ENCODE measurements at regions not wholly inside any gene's neighbourhood (a gene's known extent, or its start where the extent isn't known, plus 50 kb on each side); places are given as distances from the start of the nearest gene placed in this dataset.

DNA sequence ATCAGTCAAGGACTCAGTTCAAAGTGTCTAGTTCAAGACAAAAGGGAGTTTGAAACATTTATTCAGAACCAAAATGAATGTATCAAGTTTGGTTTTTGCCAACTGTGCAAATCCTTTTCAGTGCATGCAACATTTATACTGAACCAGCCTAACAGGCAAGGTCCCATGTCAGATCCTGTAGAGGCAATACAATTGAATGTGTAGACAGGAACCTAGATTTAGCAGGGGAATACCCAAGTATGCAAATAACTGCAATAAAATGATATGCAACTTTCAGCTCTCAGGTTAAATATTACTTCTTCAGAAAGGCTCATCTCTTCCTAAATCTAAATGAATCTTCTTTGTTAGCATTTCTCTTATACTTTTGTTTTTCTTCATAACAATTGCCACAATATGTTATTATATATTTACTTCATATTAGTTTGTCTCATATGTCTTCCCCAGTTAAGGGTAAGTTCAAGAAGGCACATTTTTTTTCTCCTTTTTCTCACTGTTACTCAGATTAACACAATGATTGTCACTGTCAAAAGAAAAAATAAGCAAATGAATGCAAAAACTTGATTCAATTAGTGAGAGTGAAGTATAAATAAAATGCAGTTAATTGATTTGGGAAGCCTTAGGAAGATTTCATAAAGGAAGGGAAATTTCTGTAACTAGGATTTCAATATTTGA lies 163.9 kb upstream of the RASA1 start:
- no peaks in the 10 kb centered on the region for H4K20me1 ChIP-seq
- H3K9me3 ChIP-seq (replicated peaks in 1 of 11): peaks cover 0 to 5% (median 0%) of the 10 kb centered on the region in 11 experiments; a peak in 1 of 22 replicates
- TF ChIP-seq Cebpa-rat (IDR thresholded peaks at IDR 0.05): no peak
- no peaks in the 10 kb centered on the region for H3K27me3 ChIP-seq
- peak overlapping the region in 2 of 11 experiments; percentile 62; a peak in 3 of 22 replicates for H3K4me2 ChIP-seq
- H3K4me1 ChIP-seq: peaks cover 0 to 28% (median 0%) of the 10 kb centered on the region in 10 experiments; a peak in 5 of 20 replicates
- no peaks in the 10 kb centered on the region for H3K36me3 ChIP-seq
- no peak overlapping the region for H3K27ac ChIP-seq
- H3K4me3 ChIP-seq: no peak overlapping the region
- no peak overlapping the region for H3K9ac ChIP-seq

DNA sequence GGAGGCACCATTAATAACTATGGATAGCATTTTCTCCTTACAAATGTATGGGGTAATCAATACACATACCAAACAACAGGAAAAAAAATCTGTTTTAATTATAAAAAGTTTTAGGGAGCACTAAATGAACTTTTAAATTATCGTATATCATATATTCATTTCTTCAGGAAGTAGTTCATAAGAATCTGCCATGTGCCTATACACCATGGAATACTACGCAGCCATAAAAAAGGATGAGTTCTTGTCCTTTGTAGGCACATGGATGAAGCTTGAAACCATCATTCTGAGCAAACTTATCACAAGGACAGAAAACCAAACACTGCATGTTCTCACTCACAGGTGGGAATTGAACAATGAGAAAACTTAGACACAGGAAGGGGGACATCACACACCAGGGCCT lies 162.1 kb upstream of the RASA1 start:
- Histone ChIP-seq H3K36me3 (no peaks in the 10 kb centered on the region), H3K9ac (no peak overlapping the region), H3K4me3 (no peak overlapping the region), H3K27ac (no peak overlapping the region), H3K4me2 (no peak overlapping the region), H4K20me1 (no peaks in the 10 kb centered on the region), H3K4me1 (peaks cover 0 to 42% (median 0%) of the 10 kb centered on the region in 10 experiments; a peak in 5 of 20 replicates), H3K27me3 (no peaks in the 10 kb centered on the region), H3K9me3 (replicated peaks in 1 of 11) (peaks cover 0 to 5% (median 0%) of the 10 kb centered on the region in 11 experiments; a peak in 1 of 22 replicates)
- no peak for TF ChIP-seq Cebpa-rat (IDR thresholded peaks at IDR 0.05)

DNA sequence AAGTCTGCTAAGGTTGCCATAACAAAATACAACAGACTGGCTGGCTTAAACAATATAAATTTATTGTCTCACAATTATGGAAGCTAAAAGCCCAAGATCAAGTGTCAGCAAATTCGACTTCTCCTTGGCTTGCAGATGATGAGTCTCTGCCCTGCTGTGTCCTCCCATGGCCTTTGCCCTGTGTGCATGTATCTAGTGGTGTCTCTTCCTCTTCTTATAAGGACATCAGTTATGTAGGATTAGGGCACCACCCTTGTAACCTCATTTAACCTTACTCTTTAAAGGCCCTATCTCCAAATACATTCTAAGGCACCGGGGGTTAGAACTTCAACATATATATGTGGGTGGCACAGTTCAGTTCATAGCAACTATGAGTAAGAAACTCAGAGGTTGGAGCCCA lies 157.9 kb upstream of the RASA1 start:
- Histone ChIP-seq H3K4me2 (peak overlapping the region in 2 of 11 experiments; percentile 27 to 43; a peak in 4 of 22 replicates), H3K27me3 (no peaks in the 10 kb centered on the region), H3K36me3 (no peaks in the 10 kb centered on the region), H3K4me1 (peaks cover 11 to 26% (median 23%) of the 10 kb centered on the region in 10 experiments), H3K9me3 (replicated peaks in 1 of 11) (peaks cover 0 to 5% (median 0%) of the 10 kb centered on the region in 11 experiments; a peak in 1 of 22 replicates), H3K27ac (no peak overlapping the region), H3K4me3 (no peak overlapping the region), H3K9ac (no peak overlapping the region), H4K20me1 (no peaks in the 10 kb centered on the region)
- no peak for TF ChIP-seq Cebpa-rat (IDR thresholded peaks at IDR 0.05)

DNA sequence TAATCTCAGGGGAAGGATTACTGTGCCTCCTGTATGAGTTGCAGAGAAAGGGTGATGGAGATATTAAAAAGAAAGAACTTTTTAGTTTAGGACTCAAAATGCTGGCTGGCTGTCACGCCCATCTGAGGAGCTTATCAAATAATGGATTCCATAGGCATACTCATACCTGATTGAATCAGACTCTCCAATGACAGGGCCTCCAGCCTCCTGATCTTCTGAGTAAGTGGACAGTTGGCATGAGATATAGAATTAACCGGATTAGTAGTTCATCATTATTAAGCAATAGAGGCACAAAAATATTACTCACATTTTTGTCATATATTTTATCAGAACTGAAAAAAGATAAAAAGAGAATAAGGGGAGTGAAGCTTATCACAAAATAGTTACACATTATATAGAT lies 157.0 kb upstream of the RASA1 start:
- Histone ChIP-seq H3K4me1 (peaks cover 11 to 34% (median 23%) of the 10 kb centered on the region in 10 experiments), H3K27me3 (no peaks in the 10 kb centered on the region), H3K36me3 (no peaks in the 10 kb centered on the region), H3K4me2 (no peak overlapping the region), H3K9me3 (replicated peaks in 1 of 11) (peaks cover 0 to 5% (median 0%) of the 10 kb centered on the region in 11 experiments; a peak in 1 of 22 replicates), H3K9ac (no peak overlapping the region), H3K27ac (no peak overlapping the region), H3K4me3 (no peak overlapping the region), H4K20me1 (no peaks in the 10 kb centered on the region)
- no peak for TF ChIP-seq Cebpa-rat (IDR thresholded peaks at IDR 0.05)

DNA sequence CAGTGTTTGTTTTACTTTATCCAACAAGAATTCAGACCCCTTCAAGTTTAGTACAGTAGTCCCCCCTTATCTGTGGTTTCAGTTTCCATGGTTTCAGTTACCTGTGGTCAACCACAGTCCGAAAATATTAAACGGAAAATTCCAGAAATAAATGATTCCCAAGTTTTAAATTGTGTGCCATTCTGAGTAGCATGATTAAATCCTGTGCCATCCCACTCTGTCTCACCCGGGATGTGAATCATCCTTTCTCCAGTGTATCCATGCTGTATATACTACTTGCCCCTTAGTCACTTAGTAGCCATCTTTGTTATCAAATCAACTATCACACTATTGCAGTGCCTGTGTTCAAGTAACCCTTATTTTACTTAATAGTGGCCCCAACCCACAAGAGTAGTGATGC lies 153.8 kb upstream of the RASA1 start:
- Histone ChIP-seq H3K36me3 (no peaks in the 10 kb centered on the region), H3K9ac (no peak overlapping the region), H3K4me3 (peak overlapping the region in 3 of 10 experiments; percentile 3 to 35 (median 20); a peak in 3 of 20 replicates), H3K27ac (0 out of 22 replicates have a peak overlapping the region, but pooled peaks of 1 of the 11 experiments have one; percentile 2), H3K4me2 (peak overlapping the region in 10 of 11 experiments; percentile 30 to 96 (median 72); a peak in 21 of 22 replicates), H4K20me1 (no peaks in the 10 kb centered on the region), H3K27me3 (no peaks in the 10 kb centered on the region), H3K9me3 (replicated peaks in 1 of 11) (peaks cover 0 to 14% (median 7%) of the 10 kb centered on the region in 11 experiments; a peak in 7 of 22 replicates), H3K4me1 (peaks cover 15 to 34% (median 26%) of the 10 kb centered on the region in 10 experiments)
- no peak for TF ChIP-seq Cebpa-rat (IDR thresholded peaks at IDR 0.05)

DNA sequence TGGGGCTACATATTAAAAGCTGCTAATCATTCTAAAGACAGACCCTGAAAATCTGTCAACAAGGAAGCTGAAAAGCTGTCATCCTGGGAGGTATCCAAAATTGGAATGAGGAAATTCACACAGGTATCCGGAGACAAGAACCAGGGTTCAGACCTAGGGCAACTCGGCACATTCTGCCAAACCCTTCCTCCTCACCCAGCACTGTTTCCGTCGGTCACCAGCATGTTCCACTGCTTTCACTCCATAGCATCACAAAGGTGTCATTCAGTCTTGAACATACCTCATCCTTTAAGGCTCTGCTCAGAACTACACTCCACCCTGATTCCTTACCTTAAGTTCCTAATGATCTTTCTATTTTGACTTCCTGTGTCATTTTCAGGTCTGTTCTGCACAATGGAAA lies 153.1 kb upstream of the RASA1 start:
- Histone ChIP-seq H3K27ac (no peak overlapping the region), H3K9ac (no peak overlapping the region), H3K4me2 (peak overlapping the region in 10 of 11 experiments; percentile 30 to 96 (median 72); a peak in 18 of 22 replicates), H3K27me3 (no peaks in the 10 kb centered on the region), H3K4me1 (peaks cover 22 to 42% (median 27%) of the 10 kb centered on the region in 10 experiments), H3K36me3 (no peaks in the 10 kb centered on the region), H3K9me3 (replicated peaks in 1 of 11) (peaks cover 0 to 21% (median 8%) of the 10 kb centered on the region in 11 experiments; a peak in 8 of 22 replicates), H3K4me3 (no peak overlapping the region), H4K20me1 (no peaks in the 10 kb centered on the region)
- TF ChIP-seq Cebpa-rat (IDR thresholded peaks at IDR 0.05): no peak

DNA sequence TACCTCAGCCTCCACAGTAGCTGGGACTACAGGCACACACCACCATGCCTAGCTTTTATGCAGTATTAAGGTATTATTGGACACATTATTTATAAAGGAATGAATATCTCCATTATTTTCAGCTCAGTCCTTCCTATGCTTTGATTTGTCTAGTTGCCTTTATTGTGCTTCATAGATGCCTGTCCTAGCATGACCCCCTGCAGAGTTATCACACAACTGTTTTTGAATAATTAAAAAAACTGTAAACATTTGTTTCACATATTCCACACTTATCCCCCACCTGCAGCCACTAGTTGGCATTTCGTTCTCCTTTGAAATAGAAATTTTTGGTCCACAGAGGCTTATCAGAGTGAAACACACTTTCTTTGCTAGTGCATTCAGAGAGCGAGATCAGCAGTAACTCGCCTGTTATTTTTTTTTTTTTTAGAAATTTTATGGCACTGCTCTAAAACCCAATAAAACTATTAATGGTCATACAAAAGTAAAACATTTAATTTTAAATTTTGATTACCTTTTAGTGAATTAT lies 151.8 kb upstream of the RASA1 start:
- peaks cover 32 to 55% (median 37%) of the 10 kb centered on the region in 10 experiments for H3K4me1 ChIP-seq
- no peak overlapping the region for H3K4me3 ChIP-seq
- no peak for TF ChIP-seq Cebpa-rat (IDR thresholded peaks at IDR 0.05)
- no peaks in the 10 kb centered on the region for H3K36me3 ChIP-seq
- no peak overlapping the region for H3K27ac ChIP-seq
- H3K27me3 ChIP-seq: no peaks in the 10 kb centered on the region
- H3K9me3 ChIP-seq (replicated peaks in 1 of 11): peaks cover 0 to 26% (median 8%) of the 10 kb centered on the region in 11 experiments; a peak in 7 of 22 replicates
- H3K4me2 ChIP-seq: no peak overlapping the region
- H4K20me1 ChIP-seq: no peaks in the 10 kb centered on the region
- no peak overlapping the region for H3K9ac ChIP-seq

DNA sequence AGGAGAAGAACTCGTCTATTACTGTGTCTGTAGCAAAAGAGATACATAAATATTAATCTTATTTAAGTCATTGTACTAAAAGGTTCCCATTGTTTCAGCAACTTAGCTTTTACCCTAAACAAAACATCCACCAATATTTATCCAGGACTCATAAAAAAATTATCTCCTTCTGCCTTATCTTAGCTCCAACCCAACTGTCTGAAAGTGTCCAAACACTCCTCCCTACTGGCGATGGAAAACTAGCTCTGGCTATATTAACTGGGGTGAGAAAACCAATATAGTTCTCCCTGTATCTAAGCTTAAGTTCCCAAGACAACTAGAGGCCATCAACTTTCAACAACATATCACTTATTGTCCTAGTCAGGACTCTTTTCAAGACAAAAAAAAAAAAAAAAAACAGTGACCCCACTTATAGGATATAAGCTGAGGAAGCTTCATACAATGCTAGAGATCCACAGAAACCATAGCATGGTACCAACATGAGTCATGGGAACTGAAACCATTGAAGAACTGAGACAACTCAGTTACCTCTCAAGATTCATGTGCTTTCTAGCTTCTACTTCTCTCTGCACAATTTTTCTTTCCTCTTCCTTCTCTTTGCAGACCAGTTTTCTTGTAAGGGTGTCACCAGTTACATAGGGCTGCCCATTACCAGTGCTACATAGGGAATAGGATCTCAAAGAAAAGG lies 150.7 kb upstream of the RASA1 start:
- H3K4me3 ChIP-seq: no peak overlapping the region
- H3K9me3 ChIP-seq (replicated peaks in 1 of 11): peaks cover 0 to 26% (median 8%) of the 10 kb centered on the region in 11 experiments; a peak in 7 of 22 replicates
- peaks cover 40 to 65% (median 47%) of the 10 kb centered on the region in 10 experiments for H3K4me1 ChIP-seq
- no peaks in the 10 kb centered on the region for H3K27me3 ChIP-seq
- no peak overlapping the region for H3K27ac ChIP-seq
- no peak overlapping the region for H3K9ac ChIP-seq
- no peak for TF ChIP-seq Cebpa-rat (IDR thresholded peaks at IDR 0.05)
- no peaks in the 10 kb centered on the region for H4K20me1 ChIP-seq
- H3K4me2 ChIP-seq: peak overlapping the region in 2 of 11 experiments; percentile 8 to 15; a peak in 3 of 22 replicates
- H3K36me3 ChIP-seq: no peaks in the 10 kb centered on the region

DNA sequence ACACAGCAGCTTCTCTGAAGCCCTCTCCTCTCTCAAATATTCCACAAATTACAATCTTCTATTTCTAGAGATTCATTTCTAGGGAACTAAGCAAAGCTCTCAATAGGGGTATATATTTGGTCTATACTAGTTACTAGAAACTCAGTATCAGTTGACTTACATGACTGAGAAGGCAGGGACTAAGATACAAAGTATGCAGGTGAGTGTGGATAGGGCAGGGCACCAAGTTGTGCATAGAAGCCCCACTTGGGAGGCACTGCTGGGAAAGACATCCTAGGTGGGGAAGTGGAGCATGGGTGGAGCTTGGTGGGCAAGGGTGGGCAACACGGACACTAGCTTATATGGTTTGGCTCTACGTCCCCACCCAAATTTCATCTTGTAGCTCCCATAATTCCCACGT lies 148.1 kb upstream of the RASA1 start:
- no peaks in the 10 kb centered on the region for H3K36me3 ChIP-seq
- H3K9me3 ChIP-seq (replicated peaks in 1 of 11): peaks cover 0 to 26% (median 8%) of the 10 kb centered on the region in 11 experiments; a peak in 7 of 22 replicates
- H3K27me3 ChIP-seq: no peaks in the 10 kb centered on the region
- H3K9ac ChIP-seq: no peak overlapping the region
- H3K4me1 ChIP-seq: peaks cover 21 to 52% (median 32%) of the 10 kb centered on the region in 10 experiments
- H3K27ac ChIP-seq: peak overlapping the region in 3 of 11 experiments; percentile 9 to 67 (median 44); a peak in 6 of 22 replicates
- H4K20me1 ChIP-seq: no peaks in the 10 kb centered on the region
- no peak overlapping the region for H3K4me3 ChIP-seq
- TF ChIP-seq Cebpa-rat (IDR thresholded peaks at IDR 0.05): no peak
- H3K4me2 ChIP-seq: peak overlapping the region in 5 of 11 experiments; percentile 46 to 73 (median 61); a peak in 9 of 22 replicates

Data from BLaER1 treated with 17β-estradiol and CSF1 and Interleukin-3, amounts not matched to agents 10 nM and 100 nM (cell line).